T-helper 2 cell treated with Interferon-gamma antibody and Interleukin-4, amounts not matched to agents 5 μg/mL and 100 μg/mL, for 36 hours (primary cell): ENCODE measurements at regions not wholly inside any gene's neighbourhood (a gene's known extent, or its start where the extent isn't known, plus 50 kb on each side); places are given as distances from the start of the nearest gene placed in this dataset.

ENCODE experiments used
- DNase-seq: peaks from one replicate; pipeline ENCODE4 v3.0.0; 2021; ENCODE audit warnings: low spot score
- H3K27ac Mint-ChIP-seq: one replicate; pipeline ENCODE4 v1.8.0; 2021; ENCODE audit warnings: mild to moderate bottlenecking, mixed read lengths
- H3K27me3 Mint-ChIP-seq: one replicate; pipeline ENCODE4 v1.8.0; 2021; ENCODE audit warnings: low read depth, mixed read lengths
- H3K36me3 Mint-ChIP-seq: one replicate; pipeline ENCODE4 v1.8.0; 2021; ENCODE audit warnings: low read depth, mixed read lengths
- H3K4me1 Mint-ChIP-seq: one replicate; pipeline ENCODE4 v1.8.0; 2021; ENCODE audit warnings: low read depth, mixed read lengths
- H3K4me3 Mint-ChIP-seq: one replicate; pipeline ENCODE4 v1.8.0; 2022; ENCODE audit warnings: mild to moderate bottlenecking, moderate library complexity, mixed read lengths
- H3K9me3 Mint-ChIP-seq: one replicate; pipeline ENCODE4 v1.8.0; 2021; ENCODE audit warnings: mixed read lengths

GRCh38 chrX:104310657-104311254 is 56.0 kb upstream of the ESX1 start:
- Mint-ChIP-seq H3K9me3 (no peaks in the 10 kb centered on the region), H3K27ac (no peak overlapping the region), H3K4me1 (no peaks in the 10 kb centered on the region), H3K27me3 (no peaks in the 10 kb centered on the region), H3K4me3 (no peak overlapping the region), H3K36me3 (no peaks in the 10 kb centered on the region)
- no peak for DNase-seq

GRCh38 chrX:104310090-104310489 is 55.4 kb upstream of the ESX1 start:
- no peak overlapping the region for H3K4me3 Mint-ChIP-seq
- no peak for DNase-seq
- no peaks in the 10 kb centered on the region for H3K4me1 Mint-ChIP-seq
- H3K27me3 Mint-ChIP-seq, result no peaks in the 10 kb centered on the region
- no peak overlapping the region for H3K27ac Mint-ChIP-seq
- no peaks in the 10 kb centered on the region for H3K36me3 Mint-ChIP-seq
- no peaks in the 10 kb centered on the region for H3K9me3 Mint-ChIP-seq

- Mint-ChIP-seq H3K4me3 (no peak overlapping the region), H3K4me1 (no peaks in the 10 kb centered on the region), H3K27me3 (no peaks in the 10 kb centered on the region), H3K9me3 (no peaks in the 10 kb centered on the region), H3K36me3 (no peaks in the 10 kb centered on the region), H3K27ac (no peak overlapping the region)
- DNase-seq, result no peak
These were observed 54.4 kb upstream of the ESX1 start for GRCh38 chrX:104309169-104309568.

GRCh38 chrX:104307341-104307740 is 52.6 kb upstream of the ESX1 start:
- Mint-ChIP-seq H3K4me1 (no peaks in the 10 kb centered on the region), H3K27me3 (no peaks in the 10 kb centered on the region), H3K4me3 (no peak overlapping the region), H3K27ac (no peak overlapping the region), H3K36me3 (no peaks in the 10 kb centered on the region), H3K9me3 (no peaks in the 10 kb centered on the region)
- DNase-seq, result no peak

GRCh38 chrX:104306180-104306579 is 51.4 kb upstream of the ESX1 start:
- H3K36me3 Mint-ChIP-seq, result no peaks in the 10 kb centered on the region
- DNase-seq, result no peak
- H3K9me3 Mint-ChIP-seq, result no peaks in the 10 kb centered on the region
- H3K27me3 Mint-ChIP-seq, result no peaks in the 10 kb centered on the region
- no peaks in the 10 kb centered on the region for H3K4me1 Mint-ChIP-seq
- H3K27ac Mint-ChIP-seq, result no peak overlapping the region
- H3K4me3 Mint-ChIP-seq, result no peak overlapping the region
